ENCODE measurements at regions not wholly inside any gene's neighbourhood (a gene's known extent, or its start where the extent isn't known, plus 50 kb on each side); places are given as distances from the start of the nearest gene placed in this dataset.
"Not testable (repeated sequence)": the region's sequence is repeated elsewhere in the genome, so short reads cannot be mapped to it uniquely, and the experiment has no call there.

DNA sequence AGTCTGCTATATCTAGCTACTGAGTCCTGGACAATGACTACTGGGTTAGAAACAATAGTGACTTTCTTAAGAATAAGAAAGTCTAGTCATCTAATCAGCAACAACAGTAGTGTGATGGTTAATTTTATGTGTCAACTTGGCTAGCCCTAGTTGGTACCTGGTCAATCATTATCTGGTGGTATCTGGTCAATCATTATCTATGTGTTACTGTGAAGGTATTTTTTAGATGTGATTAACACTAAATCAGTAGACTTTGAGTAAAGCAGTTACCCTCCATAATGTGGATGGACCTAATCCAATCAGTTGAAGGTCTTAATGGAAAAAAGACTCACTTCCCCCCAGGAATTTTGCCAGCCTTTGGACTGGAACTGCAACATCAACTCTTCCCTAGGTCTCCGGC lies 312.6 kb downstream of the SIPA1L2 start:
- Histone ChIP-seq H3K4me1 (ENCODE audit: insufficient read depth, low read length, poor library complexity, severe bottlenecking) (no peaks in the 10 kb centered on the region), H3K27ac (ENCODE audit: low read depth, low read length, poor library complexity, severe bottlenecking) (no peak overlapping the region), H3K36me3 (ENCODE audit: insufficient read depth, low read length, poor library complexity, severe bottlenecking) (no peaks in the 10 kb centered on the region), H3K27me3 (replicated peaks; ENCODE audit: insufficient read depth, low read depth, low read length, poor library complexity) (no peaks in the 10 kb centered on the region), H3K9me3 (ENCODE audit: low read depth, low read length, poor library complexity, severe bottlenecking) (no peaks in the 10 kb centered on the region), H3K4me3 (ENCODE audit: low read depth, low read length, poor library complexity, severe bottlenecking) (no peak overlapping the region)
- no peak for DNase-seq (ENCODE audit: low spot score)
- BruUV-seq (replicated peaks) = no TSS peak
- CTCF ChIA-PET = no interaction called here
- POLR2A ChIA-PET (ENCODE audit: low non-redundant PET) = no interaction called here
- intact Hi-C loops (cut with micrococcal nuclease; ENCODE audit: unreplicated experiment) = no loop called here
- TF ChIP-seq EZH2 (IDR thresholded peaks at IDR 0.05; ENCODE audit: borderline replicate concordance, low read depth, low read length, poor library complexity, severe bottlenecking) = no peak
- TF ChIP-seq, protein P1, sequence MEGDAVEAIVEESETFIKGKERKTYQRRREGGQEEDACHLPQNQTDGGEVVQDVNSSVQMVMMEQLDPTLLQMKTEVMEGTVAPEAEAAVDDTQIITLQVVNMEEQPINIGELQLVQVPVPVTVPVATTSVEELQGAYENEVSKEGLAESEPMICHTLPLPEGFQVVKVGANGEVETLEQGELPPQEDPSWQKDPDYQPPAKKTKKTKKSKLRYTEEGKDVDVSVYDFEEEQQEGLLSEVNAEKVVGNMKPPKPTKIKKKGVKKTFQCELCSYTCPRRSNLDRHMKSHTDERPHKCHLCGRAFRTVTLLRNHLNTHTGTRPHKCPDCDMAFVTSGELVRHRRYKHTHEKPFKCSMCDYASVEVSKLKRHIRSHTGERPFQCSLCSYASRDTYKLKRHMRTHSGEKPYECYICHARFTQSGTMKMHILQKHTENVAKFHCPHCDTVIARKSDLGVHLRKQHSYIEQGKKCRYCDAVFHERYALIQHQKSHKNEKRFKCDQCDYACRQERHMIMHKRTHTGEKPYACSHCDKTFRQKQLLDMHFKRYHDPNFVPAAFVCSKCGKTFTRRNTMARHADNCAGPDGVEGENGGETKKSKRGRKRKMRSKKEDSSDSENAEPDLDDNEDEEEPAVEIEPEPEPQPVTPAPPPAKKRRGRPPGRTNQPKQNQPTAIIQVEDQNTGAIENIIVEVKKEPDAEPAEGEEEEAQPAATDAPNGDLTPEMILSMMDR (conservative IDR thresholded peaks at IDR 0.05; ENCODE audit: low read depth, low read length) = no peak

DNA sequence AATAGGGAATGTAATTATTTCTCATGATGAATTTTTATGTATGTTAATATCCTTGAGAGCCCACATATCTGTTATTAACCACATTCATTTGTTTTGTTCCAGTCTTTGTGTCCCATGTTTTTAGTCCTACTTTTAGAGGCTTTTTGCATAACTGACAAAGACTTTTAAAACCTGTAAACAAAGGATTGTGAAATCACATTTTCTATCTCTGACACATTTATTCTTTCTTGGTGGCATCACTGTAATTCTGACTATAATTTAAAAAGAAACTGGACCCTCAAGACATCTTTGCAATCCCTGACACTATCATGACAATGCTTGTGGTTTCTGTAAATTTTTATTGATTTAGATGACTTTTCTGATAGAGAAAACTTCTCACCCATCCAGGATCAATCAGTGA lies 313.1 kb downstream of the SIPA1L2 start:
- Histone ChIP-seq H3K27ac (ENCODE audit: low read depth, low read length, poor library complexity, severe bottlenecking) (no peak overlapping the region), H3K4me1 (ENCODE audit: insufficient read depth, low read length, poor library complexity, severe bottlenecking) (no peaks in the 10 kb centered on the region), H3K9me3 (ENCODE audit: low read depth, low read length, poor library complexity, severe bottlenecking) (no peaks in the 10 kb centered on the region), H3K27me3 (replicated peaks; ENCODE audit: insufficient read depth, low read depth, low read length, poor library complexity) (no peaks in the 10 kb centered on the region), H3K36me3 (ENCODE audit: insufficient read depth, low read length, poor library complexity, severe bottlenecking) (no peaks in the 10 kb centered on the region), H3K4me3 (ENCODE audit: low read depth, low read length, poor library complexity, severe bottlenecking) (no peak overlapping the region)
- no peak for DNase-seq (ENCODE audit: low spot score)
- BruUV-seq (replicated peaks) = no TSS peak
- ChIA-PET CTCF (no interaction called here), POLR2A (ENCODE audit: low non-redundant PET) (no interaction called here)
- intact Hi-C loops (cut with micrococcal nuclease; ENCODE audit: unreplicated experiment) = no loop called here
- no peak for TF ChIP-seq EZH2 (IDR thresholded peaks at IDR 0.05; ENCODE audit: borderline replicate concordance, low read depth, low read length, poor library complexity, severe bottlenecking)
- TF ChIP-seq, protein P1 (conservative IDR thresholded peaks at IDR 0.05; ENCODE audit: low read depth, low read length) = no peak

DNA sequence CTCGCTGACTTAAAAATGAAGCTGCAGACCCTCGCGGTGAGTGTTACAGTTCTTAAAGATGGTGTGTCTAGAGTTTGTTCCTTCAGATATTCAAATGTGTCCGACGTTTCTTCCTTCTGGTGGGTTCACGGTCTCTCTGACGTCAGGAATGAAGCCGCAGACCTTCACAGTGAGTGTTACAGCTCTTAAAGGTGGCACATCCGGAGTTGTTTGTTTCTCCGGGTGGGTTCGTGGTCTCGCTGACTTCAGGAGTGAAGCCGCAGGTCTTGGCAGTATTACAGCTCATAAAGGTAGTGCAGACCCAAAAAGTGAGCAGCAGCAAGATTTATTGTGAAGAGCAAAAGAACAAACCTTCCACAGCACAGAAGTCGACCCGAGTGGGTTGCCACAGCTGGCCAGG lies 316.1 kb downstream of the SIPA1L2 start:
- H3K4me1 ChIP-seq (ENCODE audit: insufficient read depth, low read length, poor library complexity, severe bottlenecking); H3K36me3 ChIP-seq (ENCODE audit: insufficient read depth, low read length, poor library complexity, severe bottlenecking); POLR2A ChIA-PET (ENCODE audit: low non-redundant PET); H3K9me3 ChIP-seq (ENCODE audit: low read depth, low read length, poor library complexity, severe bottlenecking); CTCF ChIA-PET; H3K27me3 ChIP-seq (replicated peaks; ENCODE audit: insufficient read depth, low read depth, low read length, poor library complexity); DNase-seq (ENCODE audit: low spot score); BruUV-seq (replicated peaks); H3K4me3 ChIP-seq (ENCODE audit: low read depth, low read length, poor library complexity, severe bottlenecking); intact Hi-C loops (cut with micrococcal nuclease; ENCODE audit: unreplicated experiment); H3K27ac ChIP-seq (ENCODE audit: low read depth, low read length, poor library complexity, severe bottlenecking): not testable (repeated sequence)

DNA sequence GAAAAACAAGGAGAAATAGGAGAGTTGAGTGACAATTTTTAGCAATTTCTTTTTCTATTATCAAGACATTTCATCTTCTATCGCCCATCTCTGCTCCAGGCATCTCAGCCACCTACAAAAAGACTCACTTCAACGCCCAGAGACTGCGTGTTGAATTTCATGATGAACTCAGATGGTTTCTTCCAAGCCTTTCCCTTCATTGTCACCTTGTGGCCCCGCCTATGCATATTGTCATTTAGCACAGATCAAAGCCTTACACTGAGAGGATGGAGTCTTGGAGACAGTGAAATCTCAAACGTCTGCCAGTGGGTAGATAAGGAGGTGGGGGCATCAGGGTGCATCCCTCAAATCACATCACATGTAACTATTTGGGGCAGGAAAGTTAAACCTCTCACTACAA lies 319.4 kb downstream of the SIPA1L2 start:
- Histone ChIP-seq H3K4me3 (ENCODE audit: low read depth, low read length, poor library complexity, severe bottlenecking) (no peak overlapping the region), H3K9me3 (ENCODE audit: low read depth, low read length, poor library complexity, severe bottlenecking) (no peaks in the 10 kb centered on the region), H3K27me3 (replicated peaks; ENCODE audit: insufficient read depth, low read depth, low read length, poor library complexity) (no peaks in the 10 kb centered on the region), H3K27ac (ENCODE audit: low read depth, low read length, poor library complexity, severe bottlenecking) (no peak overlapping the region), H3K36me3 (ENCODE audit: insufficient read depth, low read length, poor library complexity, severe bottlenecking) (no peaks in the 10 kb centered on the region), H3K4me1 (ENCODE audit: insufficient read depth, low read length, poor library complexity, severe bottlenecking) (no peaks in the 10 kb centered on the region)
- ChIA-PET CTCF (no interaction called here), POLR2A (ENCODE audit: low non-redundant PET) (no interaction called here)
- no TSS peak for BruUV-seq (replicated peaks)
- DNase-seq (ENCODE audit: low spot score) = no peak
- intact Hi-C loops (cut with micrococcal nuclease; ENCODE audit: unreplicated experiment) = no loop called here
- TF ChIP-seq, protein P1 (conservative IDR thresholded peaks at IDR 0.05; ENCODE audit: low read depth, low read length) = no peak
- no peak for TF ChIP-seq EZH2 (IDR thresholded peaks at IDR 0.05; ENCODE audit: borderline replicate concordance, low read depth, low read length, poor library complexity, severe bottlenecking)
